Stimulated activated CD8-positive, alpha-beta memory T cell treated with anti-CD3 and anti-CD28 coated beads, Interleukin-12 subunit alpha, Interleukin-12 subunit beta, amount 100 ng/mL, for 24 hours (primary cell): ENCODE measurements at regions not wholly inside any gene's neighbourhood (a gene's known extent, or its start where the extent isn't known, plus 50 kb on each side); places are given as distances from the start of the nearest gene placed in this dataset.

ENCODE experiments used
- DNase-seq: peaks from one replicate; pipeline ENCODE4 v3.0.0-alpha.2; 2020; ENCODE audit errors: extremely low read depth

GRCh38 chr12:19826980-19827550 lies 387.8 kb downstream of the AEBP2 start:
- no peak for DNase-seq

GRCh38 chr12:19829100-19829853 lies 390.0 kb downstream of the AEBP2 start:
- DNase-seq, result no peak

- DNase-seq, result no peak
These were observed 391.2 kb downstream of the AEBP2 start for GRCh38 chr12:19830446-19830845.

- no peak for DNase-seq
These were observed 394.6 kb downstream of the AEBP2 start for GRCh38 chr12:19833775-19834501.

GRCh38 chr12:19834592-19834991 lies 395.3 kb downstream of the AEBP2 start:
- DNase-seq, result no peak

- no peak for DNase-seq
These were observed 396.8 kb downstream of the AEBP2 start for GRCh38 chr12:19836056-19836455.

- no peak for DNase-seq
These were observed 397.2 kb downstream of the AEBP2 start for GRCh38 chr12:19836456-19836855.

- DNase-seq, result no peak
These were observed 398.3 kb downstream of the AEBP2 start for GRCh38 chr12:19837543-19837942.

GRCh38 chr12:19841451-19841850 lies 402.2 kb downstream of the AEBP2 start:
- DNase-seq, result no peak

- DNase-seq, result no peak
These were observed 402.8 kb downstream of the AEBP2 start for GRCh38 chr12:19842116-19842515.

- DNase-seq, result no peak
These were observed 404.9 kb downstream of the AEBP2 start for GRCh38 chr12:19844224-19844623.

GRCh38 chr12:19846574-19846973 lies 407.3 kb downstream of the AEBP2 start:
- no peak for DNase-seq

GRCh38 chr12:19847294-19848059 lies 408.2 kb downstream of the AEBP2 start:
- no peak for DNase-seq

GRCh38 chr12:19848421-19848820 lies 409.1 kb downstream of the AEBP2 start:
- DNase-seq, result no peak

GRCh38 chr12:19849208-19849607 lies 409.9 kb downstream of the AEBP2 start:
- DNase-seq, result no peak

GRCh38 chr12:19850346-19851065 lies 411.2 kb downstream of the AEBP2 start:
- DNase-seq, result no peak

- no peak for DNase-seq
These were observed 413.0 kb downstream of the AEBP2 start for GRCh38 chr12:19852100-19852855.

GRCh38 chr12:19855851-19856250 lies 416.6 kb downstream of the AEBP2 start:
- no peak for DNase-seq

GRCh38 chr12:19856389-19856788 lies 417.1 kb downstream of the AEBP2 start:
- DNase-seq, result no peak

- no peak for DNase-seq
These were observed 417.9 kb downstream of the AEBP2 start for GRCh38 chr12:19857204-19857603.

GRCh38 chr12:19867151-19867550 lies 427.9 kb downstream of the AEBP2 start:
- DNase-seq, result no peak
